ENCODE measurements at regions not wholly inside any gene's neighbourhood (a gene's known extent, or its start where the extent isn't known, plus 50 kb on each side); places are given as distances from the start of the nearest gene placed in this dataset.
A peak's percentile ranks its signal among the peaks of the same experiment; 100 is the strongest.

GRCh38 chr3:187975561-187976364, 178.2 kb upstream of the LPP start:
- TF ChIP-seq MAX (IDR thresholded peaks at IDR 0.05; ENCODE audit: low read depth, low read length), result no peak
- TF ChIP-seq CTCF (IDR thresholded peaks at IDR 0.05; ENCODE audit: low read depth, low read length), result no peak
- TF ChIP-seq POLR2A (IDR thresholded peaks at IDR 0.05; ENCODE audit: extremely low read depth, insufficient read length), result no peak
- TF ChIP-seq MYC (IDR thresholded peaks at IDR 0.05; ENCODE audit: low read depth, low read length), result no peak
- H3K4me3 ChIP-seq (ENCODE audit: low read depth, low read length), result no peak overlapping the region
- DNase-seq (ENCODE audit: low read depth), result no peak

- DNase-seq (ENCODE audit: low read depth), result no peak
- no peak overlapping the region for H3K4me3 ChIP-seq (ENCODE audit: low read depth, low read length)
- TF ChIP-seq MYC (IDR thresholded peaks at IDR 0.05; ENCODE audit: low read depth, low read length) (no peak), CTCF (IDR thresholded peaks at IDR 0.05; ENCODE audit: low read depth, low read length) (no peak), MAX (IDR thresholded peaks at IDR 0.05; ENCODE audit: low read depth, low read length) (no peak), POLR2A (IDR thresholded peaks at IDR 0.05; ENCODE audit: extremely low read depth, insufficient read length) (no peak)
These were observed 177.5 kb upstream of the LPP start for GRCh38 chr3:187976365-187976900.

GRCh38 chr3:187977659-187978058, 176.3 kb upstream of the LPP start:
- no peak overlapping the region for H3K4me3 ChIP-seq (ENCODE audit: low read depth, low read length)
- DNase-seq (ENCODE audit: low read depth), result no peak
- TF ChIP-seq CTCF (IDR thresholded peaks at IDR 0.05; ENCODE audit: low read depth, low read length) (no peak), MYC (IDR thresholded peaks at IDR 0.05; ENCODE audit: low read depth, low read length) (no peak), POLR2A (IDR thresholded peaks at IDR 0.05; ENCODE audit: extremely low read depth, insufficient read length) (no peak), MAX (IDR thresholded peaks at IDR 0.05; ENCODE audit: low read depth, low read length) (no peak)

- DNase-seq (ENCODE audit: low read depth), result peak; percentile 46
- no peak overlapping the region for H3K4me3 ChIP-seq (ENCODE audit: low read depth, low read length)
- TF ChIP-seq POLR2A (IDR thresholded peaks at IDR 0.05; ENCODE audit: extremely low read depth, insufficient read length), result no peak
- no peak for TF ChIP-seq MAX (IDR thresholded peaks at IDR 0.05; ENCODE audit: low read depth, low read length)
- no peak for TF ChIP-seq CTCF (IDR thresholded peaks at IDR 0.05; ENCODE audit: low read depth, low read length)
- TF ChIP-seq MYC (IDR thresholded peaks at IDR 0.05; ENCODE audit: low read depth, low read length), result no peak
These were observed 175.4 kb upstream of the LPP start for GRCh38 chr3:187978433-187979011.

- DNase-seq (ENCODE audit: low read depth), result peak; percentile 50
- H3K4me3 ChIP-seq (ENCODE audit: low read depth, low read length), result no peak overlapping the region
- TF ChIP-seq POLR2A (IDR thresholded peaks at IDR 0.05; ENCODE audit: extremely low read depth, insufficient read length) (no peak), CTCF (IDR thresholded peaks at IDR 0.05; ENCODE audit: low read depth, low read length) (no peak), MYC (IDR thresholded peaks at IDR 0.05; ENCODE audit: low read depth, low read length) (no peak), MAX (IDR thresholded peaks at IDR 0.05; ENCODE audit: low read depth, low read length) (no peak)
These were observed 174.4 kb upstream of the LPP start for GRCh38 chr3:187979564-187979963.
